ENCODE measurements at regions not wholly inside any gene's neighbourhood (a gene's known extent, or its start where the extent isn't known, plus 50 kb on each side); places are given as distances from the start of the nearest gene placed in this dataset.

DNA sequence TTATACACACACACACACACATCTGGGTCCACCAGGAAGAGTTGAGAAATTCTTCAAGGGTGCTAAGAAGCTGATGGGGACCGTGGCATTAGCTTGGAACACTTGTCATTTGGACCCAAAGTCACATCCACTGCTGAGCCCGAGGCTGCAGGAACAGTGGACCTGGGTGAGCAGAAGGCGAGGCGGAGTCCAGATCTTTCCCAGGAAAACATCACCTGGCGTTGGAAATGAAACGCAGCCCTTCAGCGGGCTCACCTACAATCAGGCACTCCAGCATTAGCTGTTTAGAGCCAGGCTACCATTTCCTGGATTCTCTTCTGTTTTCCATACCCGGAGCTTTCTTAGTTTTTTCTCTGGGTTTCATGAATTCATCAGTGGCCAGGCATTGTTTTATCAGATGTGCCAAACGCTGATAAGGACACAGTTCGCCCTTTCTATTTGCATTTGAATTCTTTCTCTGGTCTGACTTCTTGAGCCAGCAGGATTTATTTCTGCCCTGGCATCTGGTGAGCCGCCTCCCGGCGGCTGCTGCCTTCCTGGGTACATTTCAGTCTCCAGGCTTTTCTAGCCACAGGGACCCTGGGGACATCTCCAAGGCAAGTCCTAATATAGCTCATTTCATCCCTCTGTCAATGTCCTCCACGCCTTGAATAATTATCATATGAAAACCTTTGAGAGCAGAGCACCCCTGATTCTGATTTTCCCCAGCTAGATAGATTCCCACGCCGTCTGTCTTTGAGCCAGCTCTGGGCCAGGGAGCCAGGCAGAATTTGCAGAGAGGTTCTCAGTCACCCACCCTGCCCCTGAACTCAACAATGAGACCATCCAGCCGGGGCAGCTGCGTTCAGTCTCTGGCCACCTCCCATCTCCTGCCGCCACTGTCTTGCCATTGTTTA, 170.9 kb downstream of the TTLL2 start:
- Histone ChIP-seq H4K20me1 (ENCODE audit: insufficient read depth, low read length) (no peaks in the 10 kb centered on the region), H3K27ac (ENCODE audit: extremely low read length, insufficient read depth, low read length) (no peak overlapping the region), H3K4me3 (replicated peaks in 1 of 3; ENCODE audit: insufficient read depth in 1 of 3, low read depth in 2 of 3, low read length in 3 of 3) (no peak overlapping the region), H3K79me2 (ENCODE audit: insufficient read depth, low read length) (no peaks in the 10 kb centered on the region), H3K9me3 (ENCODE audit: low read length) (no peaks in the 10 kb centered on the region), H3K36me3 (replicated peaks in 1 of 2; ENCODE audit: control insufficient read depth in 1 of 2, insufficient read depth in 2 of 2, low read length in 2 of 2) (no peaks in the 10 kb centered on the region), H3K4me2 (ENCODE audit: low read depth, low read length) (no peak overlapping the region), H3K4me1 (ENCODE audit: insufficient read depth, low read length) (peaks cover 92% of the 10 kb centered on the region), H2AFZ (ENCODE audit: low read length) (no peak overlapping the region), H3K27me3 (ENCODE audit: control insufficient read depth in 1 of 2, insufficient read depth in 2 of 2, low read length in 2 of 2) (no peaks in the 10 kb centered on the region), H3K9ac (ENCODE audit: insufficient read depth, low read depth, low read length) (no peak overlapping the region)
- peak; percentile 30 for FAIRE-seq
- no peak for DNase-seq (ENCODE audit: low spot score)
- CTCF ChIA-PET (ENCODE audit: low intra/inter-chr PET ratio, low total read pairs): no interaction called here
- no TSS peak for BruUV-seq (replicated peaks)
- POLR2A ChIA-PET: no interaction called here
- intact Hi-C loops (cut with micrococcal nuclease; ENCODE audit: unreplicated experiment): no loop called here
- 68% methylated on average over 19 of the region's 19 CpGs for whole genome bisulfite sequencing (ENCODE audit: low lambda C conversion rate)
- ATAC-seq: no peak
- in situ Hi-C loops (cut with HindIII; ENCODE audit: extremely low pct_ligation_motif_present, low pct_unique_long_range_greater_than_20kb): no loop called here
- TF ChIP-seq, protein P1, sequence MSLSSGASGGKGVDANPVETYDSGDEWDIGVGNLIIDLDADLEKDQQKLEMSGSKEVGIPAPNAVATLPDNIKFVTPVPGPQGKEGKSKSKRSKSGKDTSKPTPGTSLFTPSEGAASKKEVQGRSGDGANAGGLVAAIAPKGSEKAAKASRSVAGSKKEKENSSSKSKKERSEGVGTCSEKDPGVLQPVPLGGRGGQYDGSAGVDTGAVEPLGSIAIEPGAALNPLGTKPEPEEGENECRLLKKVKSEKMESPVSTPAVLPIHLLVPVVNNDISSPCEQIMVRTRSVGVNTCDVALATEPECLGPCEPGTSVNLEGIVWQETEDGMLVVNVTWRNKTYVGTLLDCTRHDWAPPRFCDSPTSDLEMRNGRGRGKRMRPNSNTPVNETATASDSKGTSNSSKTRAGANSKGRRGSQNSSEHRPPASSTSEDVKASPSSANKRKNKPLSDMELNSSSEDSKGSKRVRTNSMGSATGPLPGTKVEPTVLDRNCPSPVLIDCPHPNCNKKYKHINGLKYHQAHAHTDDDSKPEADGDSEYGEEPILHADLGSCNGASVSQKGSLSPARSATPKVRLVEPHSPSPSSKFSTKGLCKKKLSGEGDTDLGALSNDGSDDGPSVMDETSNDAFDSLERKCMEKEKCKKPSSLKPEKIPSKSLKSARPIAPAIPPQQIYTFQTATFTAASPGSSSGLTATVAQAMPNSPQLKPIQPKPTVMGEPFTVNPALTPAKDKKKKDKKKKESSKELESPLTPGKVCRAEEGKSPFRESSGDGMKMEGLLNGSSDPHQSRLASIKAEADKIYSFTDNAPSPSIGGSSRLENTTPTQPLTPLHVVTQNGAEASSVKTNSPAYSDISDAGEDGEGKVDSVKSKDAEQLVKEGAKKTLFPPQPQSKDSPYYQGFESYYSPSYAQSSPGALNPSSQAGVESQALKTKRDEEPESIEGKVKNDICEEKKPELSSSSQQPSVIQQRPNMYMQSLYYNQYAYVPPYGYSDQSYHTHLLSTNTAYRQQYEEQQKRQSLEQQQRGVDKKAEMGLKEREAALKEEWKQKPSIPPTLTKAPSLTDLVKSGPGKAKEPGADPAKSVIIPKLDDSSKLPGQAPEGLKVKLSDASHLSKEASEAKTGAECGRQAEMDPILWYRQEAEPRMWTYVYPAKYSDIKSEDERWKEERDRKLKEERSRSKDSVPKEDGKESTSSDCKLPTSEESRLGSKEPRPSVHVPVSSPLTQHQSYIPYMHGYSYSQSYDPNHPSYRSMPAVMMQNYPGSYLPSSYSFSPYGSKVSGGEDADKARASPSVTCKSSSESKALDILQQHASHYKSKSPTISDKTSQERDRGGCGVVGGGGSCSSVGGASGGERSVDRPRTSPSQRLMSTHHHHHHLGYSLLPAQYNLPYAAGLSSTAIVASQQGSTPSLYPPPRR (CRISPR knock-in tag; IDR thresholded peaks at IDR 0.05; ENCODE audit: borderline replicate concordance): no peak
- no peak for TF ChIP-seq SRSF1 (optimal IDR thresholded peaks at IDR 0.05; ENCODE audit: low read depth, low read length)
- TF ChIP-seq, protein P2, sequence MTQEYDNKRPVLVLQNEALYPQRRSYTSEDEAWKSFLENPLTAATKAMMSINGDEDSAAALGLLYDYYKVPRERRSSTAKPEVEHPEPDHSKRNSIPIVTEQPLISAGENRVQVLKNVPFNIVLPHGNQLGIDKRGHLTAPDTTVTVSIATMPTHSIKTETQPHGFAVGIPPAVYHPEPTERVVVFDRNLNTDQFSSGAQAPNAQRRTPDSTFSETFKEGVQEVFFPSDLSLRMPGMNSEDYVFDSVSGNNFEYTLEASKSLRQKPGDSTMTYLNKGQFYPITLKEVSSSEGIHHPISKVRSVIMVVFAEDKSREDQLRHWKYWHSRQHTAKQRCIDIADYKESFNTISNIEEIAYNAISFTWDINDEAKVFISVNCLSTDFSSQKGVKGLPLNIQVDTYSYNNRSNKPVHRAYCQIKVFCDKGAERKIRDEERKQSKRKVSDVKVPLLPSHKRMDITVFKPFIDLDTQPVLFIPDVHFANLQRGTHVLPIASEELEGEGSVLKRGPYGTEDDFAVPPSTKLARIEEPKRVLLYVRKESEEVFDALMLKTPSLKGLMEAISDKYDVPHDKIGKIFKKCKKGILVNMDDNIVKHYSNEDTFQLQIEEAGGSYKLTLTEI (CRISPR knock-in tag; conservative IDR thresholded peaks at IDR 0.05): no peak
- TF ChIP-seq, protein P3, sequence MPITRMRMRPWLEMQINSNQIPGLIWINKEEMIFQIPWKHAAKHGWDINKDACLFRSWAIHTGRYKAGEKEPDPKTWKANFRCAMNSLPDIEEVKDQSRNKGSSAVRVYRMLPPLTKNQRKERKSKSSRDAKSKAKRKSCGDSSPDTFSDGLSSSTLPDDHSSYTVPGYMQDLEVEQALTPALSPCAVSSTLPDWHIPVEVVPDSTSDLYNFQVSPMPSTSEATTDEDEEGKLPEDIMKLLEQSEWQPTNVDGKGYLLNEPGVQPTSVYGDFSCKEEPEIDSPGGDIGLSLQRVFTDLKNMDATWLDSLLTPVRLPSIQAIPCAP (CRISPR knock-in tag; IDR thresholded peaks at IDR 0.05; ENCODE audit: low read depth): no peak
- TF ChIP-seq ARNTL (CRISPR knock-in tag; IDR thresholded peaks at IDR 0.05): no peak
- TF ChIP-seq, protein P4, sequence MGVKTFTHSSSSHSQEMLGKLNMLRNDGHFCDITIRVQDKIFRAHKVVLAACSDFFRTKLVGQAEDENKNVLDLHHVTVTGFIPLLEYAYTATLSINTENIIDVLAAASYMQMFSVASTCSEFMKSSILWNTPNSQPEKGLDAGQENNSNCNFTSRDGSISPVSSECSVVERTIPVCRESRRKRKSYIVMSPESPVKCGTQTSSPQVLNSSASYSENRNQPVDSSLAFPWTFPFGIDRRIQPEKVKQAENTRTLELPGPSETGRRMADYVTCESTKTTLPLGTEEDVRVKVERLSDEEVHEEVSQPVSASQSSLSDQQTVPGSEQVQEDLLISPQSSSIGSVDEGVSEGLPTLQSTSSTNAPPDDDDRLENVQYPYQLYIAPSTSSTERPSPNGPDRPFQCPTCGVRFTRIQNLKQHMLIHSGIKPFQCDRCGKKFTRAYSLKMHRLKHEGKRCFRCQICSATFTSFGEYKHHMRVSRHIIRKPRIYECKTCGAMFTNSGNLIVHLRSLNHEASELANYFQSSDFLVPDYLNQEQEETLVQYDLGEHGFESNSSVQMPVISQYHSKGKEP (CRISPR knock-in tag; IDR thresholded peaks at IDR 0.05): no peak
- TF ChIP-seq FOXM1 (CRISPR knock-in tag; IDR thresholded peaks at IDR 0.05): no peak
- no peak for TF ChIP-seq NFYB (CRISPR knock-in tag; IDR thresholded peaks at IDR 0.05)
- no peak for TF ChIP-seq ZNF431 (CRISPR knock-in tag; IDR thresholded peaks at IDR 0.05; ENCODE audit: borderline replicate concordance, low read depth)
- TF ChIP-seq, protein P5, sequence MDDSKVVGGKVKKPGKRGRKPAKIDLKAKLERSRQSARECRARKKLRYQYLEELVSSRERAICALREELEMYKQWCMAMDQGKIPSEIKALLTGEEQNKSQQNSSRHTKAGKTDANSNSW (CRISPR knock-in tag; IDR thresholded peaks at IDR 0.05; ENCODE audit: borderline replicate concordance): no peak
- TF ChIP-seq ZNF674 (CRISPR knock-in tag; IDR thresholded peaks at IDR 0.05; ENCODE audit: low read depth): no peak
- no peak for TF ChIP-seq POLR2G (IDR thresholded peaks at IDR 0.05; ENCODE audit: low read depth, low read length)
- TF ChIP-seq AKAP8 (CRISPR knock-in tag; IDR thresholded peaks at IDR 0.05): no peak
- TF ChIP-seq ZNF12 (CRISPR knock-in tag; IDR thresholded peaks at IDR 0.05): no peak
- no peak for TF ChIP-seq NR2F2 (IDR thresholded peaks at IDR 0.05; ENCODE audit: borderline replicate concordance, low read depth)
